ENCODE measurements at regions not wholly inside any gene's neighbourhood (a gene's known extent, or its start where the extent isn't known, plus 50 kb on each side); places are given as distances from the start of the nearest gene placed in this dataset.

DNA sequence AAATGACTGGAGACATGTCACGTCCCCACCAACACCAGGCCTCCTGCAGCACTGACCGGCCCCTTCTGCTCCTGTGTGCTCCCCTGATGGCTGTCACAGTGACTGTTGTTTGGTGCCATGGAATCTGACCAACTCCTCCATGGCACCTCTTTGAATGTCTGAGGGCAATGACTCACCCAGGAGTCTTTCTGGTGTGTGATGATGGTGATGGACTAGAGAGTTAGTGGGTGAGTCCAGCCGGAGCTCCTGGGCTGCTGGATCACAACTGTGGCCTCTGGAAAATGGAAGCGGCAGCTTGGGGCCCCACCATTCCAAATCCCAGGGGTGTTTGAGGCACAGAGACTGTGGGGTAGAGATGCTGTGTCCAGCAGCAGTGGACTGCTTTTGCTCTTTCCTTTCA lies 133.3 kb downstream of the TFAP2C start:
- TF ChIP-seq, protein P1, sequence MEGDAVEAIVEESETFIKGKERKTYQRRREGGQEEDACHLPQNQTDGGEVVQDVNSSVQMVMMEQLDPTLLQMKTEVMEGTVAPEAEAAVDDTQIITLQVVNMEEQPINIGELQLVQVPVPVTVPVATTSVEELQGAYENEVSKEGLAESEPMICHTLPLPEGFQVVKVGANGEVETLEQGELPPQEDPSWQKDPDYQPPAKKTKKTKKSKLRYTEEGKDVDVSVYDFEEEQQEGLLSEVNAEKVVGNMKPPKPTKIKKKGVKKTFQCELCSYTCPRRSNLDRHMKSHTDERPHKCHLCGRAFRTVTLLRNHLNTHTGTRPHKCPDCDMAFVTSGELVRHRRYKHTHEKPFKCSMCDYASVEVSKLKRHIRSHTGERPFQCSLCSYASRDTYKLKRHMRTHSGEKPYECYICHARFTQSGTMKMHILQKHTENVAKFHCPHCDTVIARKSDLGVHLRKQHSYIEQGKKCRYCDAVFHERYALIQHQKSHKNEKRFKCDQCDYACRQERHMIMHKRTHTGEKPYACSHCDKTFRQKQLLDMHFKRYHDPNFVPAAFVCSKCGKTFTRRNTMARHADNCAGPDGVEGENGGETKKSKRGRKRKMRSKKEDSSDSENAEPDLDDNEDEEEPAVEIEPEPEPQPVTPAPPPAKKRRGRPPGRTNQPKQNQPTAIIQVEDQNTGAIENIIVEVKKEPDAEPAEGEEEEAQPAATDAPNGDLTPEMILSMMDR (IDR thresholded peaks at IDR 0.05; ENCODE audit: low read depth): no peak

DNA sequence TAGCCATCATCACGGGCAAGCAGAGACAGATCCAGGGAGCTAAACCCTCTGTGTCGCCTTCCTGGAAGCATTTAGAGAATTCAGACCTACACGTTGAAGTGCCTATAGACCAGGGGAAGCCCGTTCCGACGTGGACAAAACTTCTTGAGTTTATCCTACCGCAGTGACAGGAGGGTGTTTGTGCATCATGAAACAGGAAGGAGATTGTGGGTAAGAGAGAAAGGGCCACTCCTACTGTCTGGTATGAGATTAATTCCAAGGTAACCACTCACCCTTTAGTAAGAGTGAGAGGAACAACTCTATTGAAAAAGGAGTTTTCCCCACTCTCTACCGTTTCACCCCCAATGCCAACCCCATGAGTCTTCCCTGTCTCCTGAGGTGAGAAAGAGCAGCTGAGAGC lies 133.7 kb downstream of the TFAP2C start:
- TF ChIP-seq, protein P1 (IDR thresholded peaks at IDR 0.05; ENCODE audit: low read depth): no peak

DNA sequence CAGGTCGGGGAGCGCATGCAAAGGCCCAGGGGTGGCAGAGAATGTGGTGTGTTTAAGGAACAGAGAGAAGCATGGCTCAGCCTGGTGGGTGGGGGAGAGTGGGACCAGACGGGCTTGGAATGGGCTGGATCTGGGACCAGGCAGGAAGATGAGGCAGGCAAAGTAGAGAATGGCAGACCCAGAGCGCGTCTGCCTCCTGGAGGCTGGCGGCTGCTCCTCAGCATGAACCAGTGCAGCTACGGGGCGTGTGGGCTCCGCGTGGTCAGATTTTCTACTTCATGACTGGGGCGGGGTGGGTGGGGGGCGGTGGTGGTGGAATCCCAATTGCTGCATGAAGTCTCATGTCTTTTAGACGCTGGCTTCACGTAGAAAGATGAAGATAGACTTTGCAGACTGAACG lies 135.6 kb downstream of the TFAP2C start:
- TF ChIP-seq, protein P1 (IDR thresholded peaks at IDR 0.05; ENCODE audit: low read depth): no peak

DNA sequence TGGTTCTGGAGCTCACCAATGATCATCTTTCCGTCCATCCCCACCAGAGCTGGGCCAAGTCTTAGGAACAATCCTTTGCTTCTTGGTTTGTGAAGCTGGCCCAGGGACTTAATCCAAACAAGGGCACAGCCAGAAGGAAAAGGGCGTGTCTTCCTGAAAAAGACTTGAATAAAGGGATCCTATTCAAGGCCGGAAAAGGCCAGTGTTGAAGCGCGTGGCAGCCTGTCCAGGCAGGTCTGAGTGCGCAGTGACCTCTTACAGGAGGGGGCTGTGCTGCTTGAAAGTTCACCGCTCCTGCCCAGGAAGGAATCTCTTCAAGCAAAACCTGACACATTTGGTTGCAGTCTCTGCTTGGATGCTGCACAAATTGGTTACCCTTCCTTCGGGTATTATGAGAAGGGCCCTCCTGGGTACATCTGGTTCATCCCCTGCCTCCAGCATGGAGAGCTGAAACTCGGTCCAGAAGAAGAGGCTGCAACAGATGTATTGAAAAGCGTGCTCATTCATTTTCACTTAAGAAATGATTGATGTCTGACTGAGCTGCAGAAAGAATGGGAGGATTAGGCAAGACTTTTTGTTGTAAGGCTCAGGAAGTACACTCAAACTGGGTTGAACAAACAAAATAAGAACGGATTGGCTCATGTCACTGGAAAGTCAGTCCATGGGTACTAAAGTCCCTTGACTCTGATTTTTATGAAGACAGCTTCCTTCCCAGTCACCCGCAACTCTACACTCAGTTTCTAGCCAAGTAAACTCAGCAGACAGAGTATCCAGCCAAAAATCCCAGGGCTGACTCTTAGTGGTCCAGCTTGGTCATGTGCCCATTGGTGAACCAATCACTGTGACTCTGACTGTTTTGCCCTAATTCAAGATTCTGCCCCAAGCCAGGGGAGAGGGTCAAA lies 136.3 kb downstream of the TFAP2C start:
- TF ChIP-seq, protein P1 (IDR thresholded peaks at IDR 0.05; ENCODE audit: low read depth): no peak

DNA sequence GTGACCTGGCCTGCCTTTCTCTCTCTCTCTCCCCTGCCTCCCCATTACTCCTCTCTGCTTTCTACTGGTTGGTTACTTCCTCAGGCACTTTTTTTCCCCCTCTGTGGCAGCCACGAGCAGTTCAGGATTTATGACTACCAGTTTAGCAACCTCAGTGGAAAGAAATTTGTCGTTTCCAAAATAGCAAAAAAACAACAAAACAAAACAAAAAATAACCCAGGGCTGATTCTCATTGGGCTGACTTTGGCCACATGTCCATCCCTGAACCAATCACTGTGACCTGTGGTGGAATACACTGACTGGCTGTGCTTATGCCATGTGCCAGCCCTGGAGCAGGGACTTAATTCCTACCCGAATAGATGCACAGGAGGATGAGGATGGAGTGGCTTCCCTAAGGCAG lies 137.4 kb downstream of the TFAP2C start:
- TF ChIP-seq, protein P1 (IDR thresholded peaks at IDR 0.05; ENCODE audit: low read depth): no peak

DNA sequence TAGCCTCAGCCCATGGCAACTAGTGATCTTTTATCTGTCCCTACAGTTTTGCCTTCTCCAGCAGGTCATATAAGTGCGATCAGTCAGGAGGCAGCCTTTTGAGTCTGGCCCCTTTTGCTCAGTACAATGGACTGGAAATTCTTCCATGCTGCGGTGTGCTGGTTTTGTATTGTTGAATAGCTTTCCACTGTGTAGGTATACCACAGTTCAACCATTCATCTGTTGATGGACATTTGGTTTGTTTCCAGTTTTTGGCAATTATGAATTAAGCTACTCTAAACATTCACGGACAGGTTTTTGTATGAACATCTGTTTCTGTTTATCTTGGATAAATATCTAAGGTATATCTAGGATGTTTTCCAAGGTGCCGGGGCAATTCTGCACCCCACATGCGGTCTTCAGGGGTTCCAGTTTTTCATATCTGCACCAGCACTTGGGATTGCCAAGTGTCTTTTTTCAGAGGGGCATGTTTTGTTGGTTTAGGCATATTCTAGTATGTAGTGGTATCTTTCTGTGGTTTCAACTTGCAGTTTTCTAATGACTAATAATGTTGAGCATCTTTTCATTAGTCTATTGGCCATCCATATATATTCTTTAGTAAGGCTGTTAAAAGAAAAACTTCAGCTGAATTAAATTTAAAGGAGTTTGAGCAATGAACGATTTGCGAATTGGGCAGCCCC lies 141.0 kb downstream of the TFAP2C start:
- TF ChIP-seq, protein P1 (IDR thresholded peaks at IDR 0.05; ENCODE audit: low read depth): no peak

DNA sequence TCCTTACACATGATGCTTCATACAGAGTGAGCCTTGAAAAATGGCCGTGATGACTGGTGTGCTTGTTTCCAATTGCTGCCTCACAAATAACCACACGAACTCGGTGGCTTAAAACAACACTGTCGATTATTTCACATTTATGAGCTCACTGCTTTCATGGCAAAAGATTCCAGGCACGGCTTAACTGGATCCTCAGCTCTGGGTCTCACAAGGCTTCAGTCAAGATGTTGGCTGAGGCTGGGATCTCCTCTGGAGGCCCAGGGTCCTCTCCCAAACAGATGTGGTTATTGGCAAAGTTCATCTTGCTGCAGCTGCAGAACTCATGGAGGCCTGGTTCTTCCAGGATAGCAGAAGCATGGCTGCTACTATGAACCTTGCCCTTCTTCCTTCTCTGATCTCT lies 144.6 kb downstream of the TFAP2C start:
- TF ChIP-seq, protein P1 (IDR thresholded peaks at IDR 0.05; ENCODE audit: low read depth): no peak
